HFFc6 (cell line): ENCODE measurements at regions not wholly inside any gene's neighbourhood (a gene's known extent, or its start where the extent isn't known, plus 50 kb on each side); places are given as distances from the start of the nearest gene placed in this dataset.

ENCODE experiments used
- DNase-seq: peaks from one replicate; pipeline ENCODE4 v3.0.0-alpha.2; 2018
- H3K27ac Mint-ChIP-seq: 2 replicates; pipeline ENCODE4 v1.8.0; 2020; ENCODE audit warnings: mild to moderate bottlenecking, mixed read lengths
- H3K27me3 Mint-ChIP-seq: 2 replicates; pipeline ENCODE4 v1.8.0; 2021; ENCODE audit warnings: mild to moderate bottlenecking, moderate library complexity, mixed read lengths; ENCODE audit not compliant: insufficient read depth
- H3K36me3 Mint-ChIP-seq: 2 replicates; pipeline ENCODE4 v1.8.0; 2021; ENCODE audit warnings: low read depth, mixed read lengths
- H3K4me1 Mint-ChIP-seq: 2 replicates; pipeline ENCODE4 v1.8.0; 2020; ENCODE audit warnings: low read depth, mixed read lengths
- H3K4me3 Mint-ChIP-seq: 2 replicates; pipeline ENCODE4 v1.8.0; 2020; ENCODE audit warnings: mild to moderate bottlenecking, moderate library complexity, mixed read lengths
- H3K9me3 Mint-ChIP-seq: 2 replicates; pipeline ENCODE4 v1.8.0; 2020; ENCODE audit warnings: mild to moderate bottlenecking, mixed read lengths
- TF ChIP-seq, protein P1 (sequence below): fragments of 200-600 bp; sonication (generic); IDR thresholded peaks from 2 replicates; pipeline ENCODE4 v1.5.0; 2021; ENCODE audit warnings: antibody characterized with exemption, mild to moderate bottlenecking

DNA sequence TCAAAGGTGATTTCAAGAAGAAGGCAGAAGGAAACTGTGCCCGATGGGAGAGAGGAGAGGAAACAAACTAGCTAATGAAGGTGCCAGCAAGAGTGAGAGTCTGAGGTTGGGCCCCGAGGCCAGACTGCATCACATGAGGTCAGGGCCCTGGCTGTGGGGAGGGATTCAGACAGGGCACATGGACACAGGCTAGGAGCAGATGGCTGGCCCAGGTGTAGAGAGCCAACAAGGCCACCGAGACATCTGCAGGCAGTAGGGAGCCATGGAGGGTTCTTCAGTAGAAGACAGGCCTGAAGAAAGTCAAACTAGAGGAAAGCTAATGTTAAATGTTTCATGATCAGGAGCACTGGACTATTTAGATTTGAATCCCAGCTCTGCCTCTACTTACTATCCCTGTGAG, 755.0 kb upstream of the RAB6C start:
- H3K36me3 Mint-ChIP-seq = no peaks in the 10 kb centered on the region
- TF ChIP-seq, protein P1, sequence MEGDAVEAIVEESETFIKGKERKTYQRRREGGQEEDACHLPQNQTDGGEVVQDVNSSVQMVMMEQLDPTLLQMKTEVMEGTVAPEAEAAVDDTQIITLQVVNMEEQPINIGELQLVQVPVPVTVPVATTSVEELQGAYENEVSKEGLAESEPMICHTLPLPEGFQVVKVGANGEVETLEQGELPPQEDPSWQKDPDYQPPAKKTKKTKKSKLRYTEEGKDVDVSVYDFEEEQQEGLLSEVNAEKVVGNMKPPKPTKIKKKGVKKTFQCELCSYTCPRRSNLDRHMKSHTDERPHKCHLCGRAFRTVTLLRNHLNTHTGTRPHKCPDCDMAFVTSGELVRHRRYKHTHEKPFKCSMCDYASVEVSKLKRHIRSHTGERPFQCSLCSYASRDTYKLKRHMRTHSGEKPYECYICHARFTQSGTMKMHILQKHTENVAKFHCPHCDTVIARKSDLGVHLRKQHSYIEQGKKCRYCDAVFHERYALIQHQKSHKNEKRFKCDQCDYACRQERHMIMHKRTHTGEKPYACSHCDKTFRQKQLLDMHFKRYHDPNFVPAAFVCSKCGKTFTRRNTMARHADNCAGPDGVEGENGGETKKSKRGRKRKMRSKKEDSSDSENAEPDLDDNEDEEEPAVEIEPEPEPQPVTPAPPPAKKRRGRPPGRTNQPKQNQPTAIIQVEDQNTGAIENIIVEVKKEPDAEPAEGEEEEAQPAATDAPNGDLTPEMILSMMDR = no peak
- no peak for DNase-seq
- H3K27ac Mint-ChIP-seq = no peak overlapping the region
- no peak overlapping the region for H3K4me3 Mint-ChIP-seq
- no peaks in the 10 kb centered on the region; the same call in 1 of the 2 replicates for H3K27me3 Mint-ChIP-seq
- H3K4me1 Mint-ChIP-seq = no peaks in the 10 kb centered on the region
- H3K9me3 Mint-ChIP-seq = peaks cover 48% of the 10 kb centered on the region

DNA sequence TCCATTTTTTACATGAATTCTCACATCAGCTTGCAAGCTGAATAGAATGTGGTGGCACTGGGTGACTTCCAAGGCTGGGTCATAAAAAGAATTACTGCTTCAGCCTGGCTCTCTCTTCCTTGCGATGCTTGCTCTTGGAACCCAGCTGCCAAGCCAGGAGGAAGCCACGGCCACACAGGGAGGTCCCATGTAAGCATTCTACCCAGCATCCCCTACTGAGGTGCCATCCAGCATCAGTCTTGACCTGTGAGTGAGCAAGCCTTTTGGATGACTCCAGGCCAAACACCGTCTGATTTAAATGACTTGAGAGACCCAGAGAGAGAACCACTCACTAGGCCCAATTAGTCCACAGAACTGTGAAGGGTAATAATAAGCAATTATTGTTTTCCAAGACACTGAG, 750.3 kb upstream of the RAB6C start:
- Mint-ChIP-seq H3K4me3 (no peak overlapping the region), H3K9me3 (peaks cover 50% of the 10 kb centered on the region), H3K4me1 (no peaks in the 10 kb centered on the region), H3K27me3 (no peaks in the 10 kb centered on the region; the same call in 1 of the 2 replicates), H3K36me3 (no peaks in the 10 kb centered on the region), H3K27ac (no peak overlapping the region)
- TF ChIP-seq, protein P1 = no peak
- DNase-seq = no peak

DNA sequence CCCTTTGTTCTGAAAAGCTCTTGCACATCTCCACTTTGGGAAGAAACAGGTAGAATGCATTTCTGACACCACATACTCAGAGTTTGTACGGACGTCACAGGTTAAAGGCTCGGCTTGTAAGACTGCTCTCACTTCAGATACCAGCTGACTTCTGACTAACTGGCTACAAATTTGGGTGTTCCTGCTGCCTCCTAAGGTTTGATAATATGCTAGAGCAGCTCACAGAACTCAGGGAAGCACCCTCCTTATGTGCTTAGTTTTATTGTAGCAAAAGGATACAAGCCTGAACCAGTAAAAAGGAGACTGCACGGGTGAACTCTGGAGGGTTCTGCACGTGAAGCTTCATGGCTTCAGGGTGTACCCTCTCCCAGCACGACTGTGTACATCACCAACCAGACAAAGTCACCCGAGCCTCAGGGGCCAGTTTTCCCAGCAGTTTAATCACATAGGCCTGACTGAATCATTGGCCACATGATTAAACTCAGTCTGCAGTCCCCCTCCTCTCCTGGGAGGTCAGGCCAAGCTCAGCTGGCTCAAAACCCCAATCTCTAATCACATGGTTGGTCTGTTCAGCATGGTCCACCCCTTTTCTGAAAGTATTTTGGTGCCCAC, 749.5 kb upstream of the RAB6C start:
- H3K4me1 Mint-ChIP-seq = no peaks in the 10 kb centered on the region
- TF ChIP-seq, protein P1 = no peak

DNA sequence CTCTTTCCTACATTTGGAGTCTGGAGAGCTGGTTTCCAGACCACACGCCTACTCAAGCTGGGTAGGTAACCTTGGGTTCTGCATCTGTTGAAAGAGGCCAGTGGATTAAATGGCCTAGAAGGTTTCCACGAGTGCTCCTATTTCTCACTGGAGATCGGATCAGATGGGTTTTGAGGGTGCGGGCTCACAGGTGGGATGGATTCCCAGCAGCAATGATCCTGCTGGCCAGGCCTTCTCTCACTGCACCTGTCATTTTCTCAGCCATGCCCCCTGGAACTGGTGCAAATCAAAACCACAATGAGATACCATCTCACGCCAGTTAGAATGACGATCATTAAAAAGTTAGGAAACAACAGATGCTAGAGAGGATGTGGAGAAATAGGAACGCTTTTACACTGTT, 747.5 kb upstream of the RAB6C start:
- Mint-ChIP-seq H3K4me1 (no peaks in the 10 kb centered on the region), H3K27me3 (no peaks in the 10 kb centered on the region; the same call in 1 of the 2 replicates), H3K27ac (no peak overlapping the region), H3K4me3 (no peak overlapping the region), H3K36me3 (no peaks in the 10 kb centered on the region), H3K9me3 (peaks cover 58% of the 10 kb centered on the region)
- DNase-seq = no peak
- TF ChIP-seq, protein P1 = no peak

More for the DNA sequence above, 749.5 kb upstream of the RAB6C start:
- peaks cover 44% of the 10 kb centered on the region for H3K9me3 Mint-ChIP-seq
- no peak for DNase-seq
- no peaks in the 10 kb centered on the region for H3K36me3 Mint-ChIP-seq
- H3K27ac Mint-ChIP-seq = no peak overlapping the region
- no peak overlapping the region for H3K4me3 Mint-ChIP-seq
- no peaks in the 10 kb centered on the region; the same call in 1 of the 2 replicates for H3K27me3 Mint-ChIP-seq

DNA sequence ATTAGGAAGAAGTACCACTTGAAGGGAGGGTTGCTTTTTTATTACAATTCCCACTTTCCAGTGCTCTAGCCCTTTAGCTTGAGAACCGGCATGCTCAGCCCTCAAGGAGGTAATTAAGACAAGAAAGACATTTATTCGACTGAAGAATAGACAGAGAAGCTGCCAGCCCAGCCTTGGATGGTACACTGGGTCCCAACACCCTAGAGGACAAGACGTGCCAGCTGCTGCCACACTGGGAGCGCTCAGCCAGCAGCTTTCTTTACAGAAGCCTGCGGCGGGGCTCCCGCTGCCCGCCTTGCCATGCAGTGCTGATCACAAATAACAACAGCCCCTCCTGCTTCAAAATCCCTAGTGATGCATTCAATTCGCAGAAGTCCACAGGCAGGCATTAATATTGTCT, 746.3 kb upstream of the RAB6C start:
- no peak overlapping the region for H3K27ac Mint-ChIP-seq
- no peak for DNase-seq
- H3K4me3 Mint-ChIP-seq = no peak overlapping the region
- no peaks in the 10 kb centered on the region; the same call in 1 of the 2 replicates for H3K27me3 Mint-ChIP-seq
- TF ChIP-seq, protein P1 = no peak
- no peaks in the 10 kb centered on the region for H3K36me3 Mint-ChIP-seq
- peaks cover 59% of the 10 kb centered on the region for H3K9me3 Mint-ChIP-seq
- H3K4me1 Mint-ChIP-seq = no peaks in the 10 kb centered on the region
